ENCODE measurements at regions not wholly inside any gene's neighbourhood (a gene's known extent, or its start where the extent isn't known, plus 50 kb on each side); places are given as distances from the start of the nearest gene placed in this dataset.

DNA sequence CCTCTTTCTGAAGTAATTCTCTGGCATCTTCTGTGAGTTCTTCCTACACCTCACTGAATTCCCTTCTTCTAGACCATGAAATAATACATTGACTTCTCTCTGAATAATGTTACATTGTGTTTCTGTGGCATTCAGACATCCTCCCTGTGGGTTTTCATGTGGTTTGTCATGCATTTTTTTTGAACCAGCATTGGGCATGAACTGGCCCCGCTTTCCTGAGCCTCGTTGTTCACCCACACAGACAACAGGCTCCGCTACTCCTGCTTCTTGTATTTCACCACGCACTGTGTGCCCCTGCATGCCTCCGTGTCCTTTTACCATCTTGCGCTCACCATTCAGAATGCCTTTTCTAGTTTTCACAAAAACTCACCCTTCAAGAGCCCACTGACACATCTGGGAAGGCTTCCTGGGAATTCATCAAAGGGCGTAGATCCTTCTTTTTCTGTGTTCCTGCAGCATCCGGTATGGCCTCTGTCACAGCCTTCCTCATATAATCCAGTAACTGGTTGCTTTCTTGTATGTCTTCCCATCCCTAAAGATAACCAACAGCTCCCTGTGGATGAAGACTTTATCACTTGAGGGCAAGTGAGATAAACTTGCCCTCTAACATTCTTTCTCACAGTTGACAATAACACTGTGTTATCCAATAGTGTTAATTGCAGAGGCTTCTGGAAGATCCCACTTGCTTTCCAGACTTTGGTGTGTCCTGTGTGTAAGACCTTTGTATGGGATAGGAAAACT, 51.5 kb upstream of the ADAMTSL1 start:
- no peak for DNase-seq (ENCODE audit: extremely low read depth in 1 of 2, low read depth in 1 of 2)

DNA sequence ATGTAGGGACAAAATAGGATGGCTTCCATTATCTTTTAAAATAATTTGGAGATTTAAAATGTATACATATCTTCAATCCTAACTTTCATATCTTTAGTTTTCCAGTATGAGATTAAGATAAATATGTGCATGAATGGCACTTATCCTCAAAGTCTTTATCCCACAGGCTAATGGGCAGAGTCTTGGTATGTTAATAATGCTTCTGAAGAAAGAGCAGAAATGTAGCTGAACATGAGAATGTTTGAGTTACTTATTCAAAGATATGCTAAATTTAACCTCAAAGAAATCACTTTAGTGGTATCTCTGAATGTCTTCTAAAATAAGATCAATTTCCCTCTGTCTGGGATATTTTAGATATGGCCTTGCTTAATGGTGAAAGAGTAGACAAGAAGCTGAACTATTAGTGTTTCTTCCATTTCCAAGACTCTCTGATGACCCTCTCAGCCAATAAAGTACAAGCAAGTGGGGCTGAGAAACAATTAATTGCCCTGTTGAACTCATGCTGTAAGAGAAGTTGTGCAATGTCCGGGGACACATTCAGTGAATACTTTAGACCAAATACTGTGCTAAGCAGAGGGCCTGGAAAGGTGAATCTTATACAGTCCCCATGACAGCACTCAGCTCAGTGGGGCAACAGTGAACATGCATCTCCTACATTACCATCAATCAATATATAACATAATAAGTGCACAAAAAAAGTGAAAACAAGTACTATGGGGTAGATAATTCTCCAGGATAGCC, 50.0 kb upstream of the ADAMTSL1 start:
- no peak for DNase-seq (ENCODE audit: extremely low read depth in 1 of 2, low read depth in 1 of 2)
